ENCODE measurements at regions not wholly inside any gene's neighbourhood (a gene's known extent, or its start where the extent isn't known, plus 50 kb on each side); places are given as distances from the start of the nearest gene placed in this dataset.

GRCh38 chr6:115221198-115221597, 839.5 kb downstream of the FRK start:
- WGBS (ENCODE audit: insufficient coverage, low coverage, missing lambda C conversion rate): 0% methylated on average over 1 of the region's 1 CpG
- no TSS peak for BruUV-seq (replicated peaks)
- no peaks in the 10 kb centered on the region for H3K9me3 ChIP-seq (replicated peaks; ENCODE audit: control insufficient read depth, insufficient read depth, low read depth, low read length)
- no peak overlapping the region for H3K9ac ChIP-seq (ENCODE audit: insufficient read depth in 1 of 2, low read depth in 2 of 2, low read length in 2 of 2)
- H2AFZ ChIP-seq (ENCODE audit: low read depth, low read length): no peak overlapping the region
- ATAC-seq: no peak
- H3K27me3 ChIP-seq (ENCODE audit: control insufficient read depth in 2 of 2, insufficient read depth in 2 of 2, low read length in 2 of 2): no peaks in the 10 kb centered on the region
- FAIRE-seq: no peak
- no peaks in the 10 kb centered on the region for H3K36me3 ChIP-seq (ENCODE audit: control insufficient read depth, insufficient read depth, low read length)
- no peak overlapping the region for H3K27ac ChIP-seq (ENCODE audit: extremely low read depth, low read depth, low read length)
- TF ChIP-seq NR2F6 (CRISPR knock-in tag; IDR thresholded peaks at IDR 0.05) (no peak), POU5F1 (IDR thresholded peaks at IDR 0.05; ENCODE audit: borderline replicate concordance, low read depth, low read length, partially characterized antibody) (no peak), CTCF (IDR thresholded peaks at IDR 0.05 in 2 of 3, conservative IDR thresholded peaks at IDR 0.05 in 1 of 3; ENCODE audit: insufficient read depth in 2 of 3, low read depth in 1 of 3, low read length in 3 of 3) (no peak), FOXP1 (CRISPR knock-in tag; IDR thresholded peaks at IDR 0.05) (no peak), IRF2 (CRISPR knock-in tag; IDR thresholded peaks at IDR 0.05) (no peak), ZNF140 (CRISPR knock-in tag; IDR thresholded peaks at IDR 0.05) (no peak), SP2 (IDR thresholded peaks at IDR 0.05; ENCODE audit: extremely low read depth, low read depth, low read length, poor library complexity, severe bottlenecking) (no peak), MYC (IDR thresholded peaks at IDR 0.05; ENCODE audit: low read depth, low read length) (no peak), MYC (CRISPR knock-in tag; IDR thresholded peaks at IDR 0.05; ENCODE audit: borderline replicate concordance, low read depth) (no peak), TCFL5 (CRISPR knock-in tag; conservative IDR thresholded peaks at IDR 0.05) (no peak), NCOA4 (IDR thresholded peaks at IDR 0.05; ENCODE audit: partially characterized antibody) (no peak), AFF4 (CRISPR knock-in tag; IDR thresholded peaks at IDR 0.05) (no peak), YY1 (IDR thresholded peaks at IDR 0.05; ENCODE audit: borderline replicate concordance in 1 of 3, control insufficient read depth in 1 of 3, extremely low read depth in 1 of 3, insufficient read depth in 3 of 3, insufficient read length in 1 of 3, insufficient replicate concordance in 2 of 3, low read depth in 1 of 3, low read length in 2 of 3) (no peak)
- H3K79me2 ChIP-seq (ENCODE audit: control insufficient read depth, insufficient read depth, low read length): no peaks in the 10 kb centered on the region
- H3K4me1 ChIP-seq (replicated peaks in 1 of 2; ENCODE audit: control insufficient read depth in 2 of 2, insufficient read depth in 2 of 2, low read length in 2 of 2): no peaks in the 10 kb centered on the region
- H3K9me1 ChIP-seq (ENCODE audit: control insufficient read depth, insufficient read depth, low read length): no peaks in the 10 kb centered on the region
- intact Hi-C loops (cut with micrococcal nuclease) (no loop called here), in situ Hi-C loops (cut with MboI) (no loop called here)
- ChIA-PET CTCF (ENCODE audit: low intra/inter-chr PET ratio) (no interaction called here), POLR2A (no interaction called here)
- no peaks in the 10 kb centered on the region for H4K20me1 ChIP-seq (replicated peaks; ENCODE audit: control insufficient read depth, insufficient read depth, low read length)
- no peak overlapping the region for H3K4me3 ChIP-seq
- no peak overlapping the region for H3K4me2 ChIP-seq (ENCODE audit: insufficient read depth, low read length)
- no peak for DNase-seq (ENCODE audit: extremely low read depth in 1 of 4, low spot score in 3 of 4)

Measured in K562 (cell line).